Stimulated activated CD4-positive, alpha-beta T cell treated with anti-CD3 and anti-CD28 coated beads, Interleukin-12 subunit alpha, Interleukin-12 subunit beta, amount 100 ng/mL, for 48 hours (primary cell): ENCODE measurements at regions not wholly inside any gene's neighbourhood (a gene's known extent, or its start where the extent isn't known, plus 50 kb on each side); places are given as distances from the start of the nearest gene placed in this dataset.
A peak's percentile ranks its signal among the peaks of the same experiment; 100 is the strongest.
"Not testable (repeated sequence)": the region's sequence is repeated elsewhere in the genome, so short reads cannot be mapped to it uniquely, and the experiment has no call there.

ENCODE experiments used
- DNase-seq, 3 donors: peaks; one replicate each; pipeline ENCODE4 v3.0.0-alpha.2; 2020; ENCODE audit warnings: low read depth in 2 of 3, low spot score in 1 of 3

DNA sequence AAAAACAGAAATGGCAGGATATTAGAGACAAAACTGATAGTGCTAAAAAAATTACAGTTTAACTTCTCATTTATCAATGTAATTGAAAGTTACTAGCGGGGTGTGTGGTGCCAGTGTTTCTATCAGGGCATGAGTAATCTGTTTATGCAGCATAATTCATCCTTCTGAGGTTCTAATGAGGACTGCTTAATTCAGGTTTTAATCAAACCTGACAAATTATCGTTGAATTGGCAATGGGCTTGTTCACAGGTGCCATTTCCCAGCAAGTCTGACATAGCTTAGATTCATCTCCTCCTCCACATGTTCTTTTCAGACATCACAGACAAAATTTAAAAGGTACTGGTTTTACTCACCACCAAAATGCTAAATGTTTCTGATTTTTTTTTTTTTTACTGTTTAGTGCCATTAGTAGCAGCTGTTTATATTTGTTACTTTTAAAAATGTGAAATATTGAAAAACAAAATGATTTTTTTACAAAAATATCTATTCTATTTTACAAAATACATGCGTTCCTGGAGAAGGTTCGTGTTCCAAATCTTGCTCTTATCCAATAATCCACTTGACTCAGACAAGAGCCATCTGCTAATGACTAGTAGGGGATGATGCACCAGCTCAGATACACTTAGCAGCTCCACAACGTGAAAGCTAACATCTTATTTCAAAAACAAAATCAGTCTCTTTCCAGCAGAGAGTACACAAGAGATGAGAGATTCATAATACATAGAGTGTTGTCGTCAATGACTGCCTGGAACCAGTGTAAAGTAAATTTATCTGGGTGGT is 447.7 kb upstream of the DPPA4 start:
- no peak for DNase-seq

DNA sequence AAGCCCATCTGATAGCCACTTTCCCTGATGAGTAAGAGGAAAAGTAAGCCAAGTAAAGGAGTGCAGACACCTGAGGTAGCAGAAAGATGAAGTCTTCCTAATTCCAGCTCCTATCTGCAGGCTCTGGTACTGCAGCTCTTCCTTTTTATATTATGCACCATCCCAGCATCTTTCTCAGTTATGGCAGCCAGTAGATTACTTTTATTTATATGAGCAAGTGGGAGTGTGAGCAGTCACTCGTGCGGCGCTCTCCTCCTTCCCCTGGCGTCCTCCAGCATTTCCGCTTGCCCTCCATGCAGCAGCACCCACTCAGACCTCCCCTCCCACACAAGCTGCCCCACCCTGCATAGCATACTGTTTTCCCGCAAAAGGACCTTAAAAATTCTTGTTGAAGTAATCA is 465.9 kb upstream of the DPPA4 start:
- no peak for DNase-seq

DNA sequence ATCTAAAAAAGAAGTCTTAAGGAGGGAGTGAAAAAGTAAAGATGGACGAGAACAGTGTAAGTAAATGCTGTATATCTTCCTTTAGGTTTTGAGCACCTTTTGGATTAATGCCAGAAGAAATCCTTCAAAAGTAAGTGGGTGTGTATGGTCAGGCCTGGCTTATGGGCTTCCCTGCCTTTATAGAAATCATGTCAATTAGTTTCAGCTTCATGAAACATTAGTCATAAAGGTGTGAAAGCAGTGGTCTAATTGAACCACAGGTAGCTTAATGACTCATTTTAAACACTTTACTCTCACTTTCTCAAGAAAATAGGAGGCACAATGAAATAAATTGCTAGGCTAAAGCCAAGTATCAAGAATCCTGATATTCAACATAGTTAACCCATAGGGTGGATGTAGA is 467.4 kb upstream of the DPPA4 start:
- no peak for DNase-seq

DNA sequence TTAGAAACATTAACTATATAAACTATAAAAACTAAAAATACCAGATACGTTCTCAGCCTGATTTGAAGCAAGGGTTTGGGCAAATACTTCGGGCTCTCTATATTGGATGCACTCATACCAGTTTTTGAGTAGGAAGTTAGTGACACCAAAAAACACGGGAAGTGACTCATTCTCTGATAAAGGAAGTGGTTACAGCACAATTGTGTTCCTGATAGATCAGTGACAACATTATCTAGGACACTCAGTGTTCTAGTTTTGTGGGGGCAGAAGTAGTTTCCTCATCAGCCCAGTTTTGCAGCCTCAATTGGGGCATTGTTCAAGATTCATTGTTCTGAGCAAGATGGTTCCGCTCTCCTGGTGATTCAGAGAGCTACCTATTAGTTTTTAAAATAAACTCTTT is 469.6 kb upstream of the DPPA4 start:
- peak in 2 of 3 donors; percentile 5 to 35 for DNase-seq

DNA sequence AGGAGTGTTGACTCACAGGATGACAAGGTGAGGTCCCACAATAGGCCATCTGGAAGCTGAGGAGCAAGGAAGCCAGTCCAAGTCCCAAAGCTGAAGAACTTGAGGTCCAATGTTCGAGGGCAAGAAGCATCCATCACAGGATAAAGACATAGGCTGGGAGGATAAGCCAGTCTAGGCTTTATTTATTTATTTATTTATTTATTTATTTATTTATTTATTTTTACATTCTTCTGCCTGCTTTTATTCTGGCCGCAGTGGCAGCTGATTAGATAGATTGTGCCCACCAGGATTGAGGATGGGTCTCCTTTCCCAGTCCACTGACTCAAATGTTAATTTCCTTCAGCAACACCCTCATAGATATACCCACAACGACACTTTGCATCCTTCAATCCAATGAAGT is 472.2 kb upstream of the DPPA4 start:
- no peak for DNase-seq

DNA sequence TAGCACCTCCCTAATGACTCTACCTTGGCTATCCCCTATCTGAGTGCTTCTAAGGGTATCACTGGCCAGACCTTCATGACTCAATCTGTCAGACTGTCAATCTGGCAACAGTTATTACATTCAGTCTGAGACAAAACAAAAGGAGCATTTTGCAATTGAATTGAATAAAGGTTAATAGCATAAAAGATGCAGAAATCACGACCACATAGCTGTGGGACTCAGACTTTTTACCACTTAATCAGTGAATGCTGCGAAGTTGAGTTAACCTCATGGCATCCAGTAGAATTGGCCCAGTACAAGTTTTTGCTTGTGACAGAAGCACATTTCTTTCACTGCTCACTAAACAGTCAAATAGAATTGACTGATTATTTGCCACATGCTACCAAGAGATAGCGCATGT is 480.7 kb upstream of the DPPA4 start:
- DNase-seq = no peak

DNA sequence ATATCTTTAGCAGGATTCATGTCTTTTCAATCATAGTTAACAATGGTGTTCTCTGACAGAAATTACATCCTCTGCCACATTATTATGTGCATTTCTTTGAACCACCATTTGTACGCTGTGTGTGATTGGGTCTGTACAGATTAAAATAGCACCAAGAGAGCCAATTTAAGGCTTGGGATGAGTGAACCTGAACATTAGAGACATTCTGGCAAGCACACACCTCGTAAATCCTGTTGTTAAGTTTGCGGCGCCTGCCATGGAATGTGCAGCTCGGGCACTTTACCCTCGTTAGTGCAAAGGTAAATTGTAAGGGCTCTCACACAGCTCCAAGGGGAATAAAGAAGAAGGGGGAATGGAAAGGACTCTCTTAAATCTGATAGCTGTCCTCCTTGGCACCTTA is 482.4 kb upstream of the DPPA4 start:
- DNase-seq = no peak

DNA sequence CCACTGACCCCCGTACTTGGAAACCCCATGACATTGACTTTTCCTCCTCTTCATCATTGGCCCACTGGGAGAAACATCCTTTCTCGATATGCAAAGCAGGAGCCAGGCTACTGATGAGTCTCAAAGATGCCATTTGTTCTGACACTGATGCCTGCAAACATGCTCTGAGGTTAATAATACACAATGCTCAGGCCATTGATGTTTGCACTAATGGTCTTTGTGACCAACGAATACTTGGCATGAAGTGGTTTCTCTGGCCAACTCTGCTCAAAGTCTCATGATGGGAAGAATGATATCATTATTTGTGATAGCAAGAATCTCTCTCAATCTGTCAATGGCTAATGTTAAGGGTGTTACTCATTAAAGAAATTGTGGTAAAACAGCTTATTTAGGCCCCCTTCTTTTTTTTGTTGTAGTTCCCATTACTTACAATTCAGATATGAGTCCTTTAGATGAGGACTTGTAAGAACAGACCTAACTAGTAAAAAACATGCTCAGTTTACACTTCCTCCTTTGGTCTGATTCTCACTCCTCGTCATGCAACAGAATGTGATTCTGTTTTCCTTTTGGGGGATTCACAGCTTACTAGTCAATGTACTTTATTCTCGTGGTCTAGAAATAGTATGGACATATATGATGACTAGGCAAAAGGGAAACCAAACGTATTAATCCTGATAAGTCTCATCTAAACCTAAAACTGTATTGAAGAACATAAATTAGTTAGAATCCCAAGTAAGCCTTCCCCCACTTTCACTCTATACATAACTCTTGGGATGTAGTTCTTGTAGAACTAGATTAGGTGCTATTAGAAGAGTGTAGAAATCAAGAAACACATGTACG is 488.8 kb upstream of the DPPA4 start:
- no peak for DNase-seq

DNA sequence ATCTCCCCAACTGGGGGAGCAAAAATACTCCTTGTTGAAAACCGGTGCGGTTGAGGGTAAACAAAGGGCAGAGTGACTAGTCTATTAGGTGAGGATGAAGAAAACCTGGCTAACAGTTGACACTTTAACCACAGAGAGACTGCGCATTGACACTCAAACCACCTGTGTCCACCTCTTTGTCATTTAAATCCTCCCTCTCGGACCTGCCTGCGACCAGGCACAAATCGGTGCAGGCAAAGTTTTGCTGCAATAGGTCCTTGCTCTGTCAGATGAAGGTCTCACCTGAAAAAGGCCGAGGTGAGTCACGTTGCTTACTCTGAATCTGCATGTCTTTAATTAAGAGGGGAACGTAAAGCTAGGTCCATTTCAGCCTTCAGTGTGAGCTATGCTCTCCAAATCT is 494.1 kb upstream of the DPPA4 start:
- no peak for DNase-seq

DNA sequence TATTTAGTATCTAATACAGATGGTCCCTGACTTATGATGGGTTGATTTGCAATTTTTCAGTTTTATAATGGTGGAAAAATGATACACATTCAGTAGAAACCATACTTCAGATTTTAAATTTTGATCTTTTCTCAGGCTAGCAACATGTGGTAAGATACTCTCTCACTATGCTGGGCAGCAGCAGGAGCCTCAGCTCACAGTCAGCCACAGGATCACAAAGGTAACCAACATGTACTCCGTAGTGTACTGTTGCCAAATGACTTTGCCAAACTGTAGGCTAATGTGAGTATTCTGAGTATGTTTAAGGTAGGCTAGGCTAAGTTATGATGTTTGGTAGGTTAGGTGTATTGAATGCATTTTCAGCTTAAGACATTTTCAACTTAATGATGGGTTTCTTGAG is 498.6 kb upstream of the DPPA4 start:
- no peak for DNase-seq

DNA sequence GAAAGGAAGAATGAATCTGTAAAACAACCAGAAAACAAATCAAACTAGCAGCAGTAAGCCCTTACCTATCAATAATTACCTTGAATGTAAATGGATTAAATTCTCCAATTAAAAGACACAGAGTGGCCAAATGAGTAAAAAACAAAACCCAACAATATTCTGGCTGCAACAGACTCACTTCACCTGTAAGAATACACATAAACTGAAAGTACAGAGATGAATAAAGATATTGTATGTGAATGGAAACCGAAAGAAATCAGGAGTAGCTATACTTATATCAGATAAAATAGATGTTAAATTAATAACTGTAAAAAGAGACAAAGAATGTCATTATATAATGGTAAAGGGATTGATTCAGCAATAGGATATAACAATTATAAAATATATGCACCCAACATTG is 514.5 kb upstream of the DPPA4 start:
- DNase-seq = no peak

DNA sequence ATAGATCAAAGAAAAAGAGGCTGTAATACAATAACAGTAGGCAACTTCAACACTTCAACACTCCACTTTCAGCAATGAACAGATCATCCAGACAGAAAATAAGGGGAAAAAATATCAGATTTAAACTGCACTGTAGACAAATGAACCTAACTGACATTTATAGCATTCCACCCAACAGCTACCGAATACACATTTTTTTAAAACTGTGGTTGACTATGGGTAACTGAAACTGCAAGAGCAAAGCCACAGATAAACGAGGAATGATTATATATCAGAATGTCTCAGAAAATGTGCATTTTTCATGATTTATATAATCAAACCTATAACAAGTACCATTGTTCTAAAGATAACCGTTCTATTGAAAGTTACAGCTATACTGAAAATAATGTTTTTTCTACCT is 514.9 kb upstream of the DPPA4 start:
- DNase-seq = no peak

DNA sequence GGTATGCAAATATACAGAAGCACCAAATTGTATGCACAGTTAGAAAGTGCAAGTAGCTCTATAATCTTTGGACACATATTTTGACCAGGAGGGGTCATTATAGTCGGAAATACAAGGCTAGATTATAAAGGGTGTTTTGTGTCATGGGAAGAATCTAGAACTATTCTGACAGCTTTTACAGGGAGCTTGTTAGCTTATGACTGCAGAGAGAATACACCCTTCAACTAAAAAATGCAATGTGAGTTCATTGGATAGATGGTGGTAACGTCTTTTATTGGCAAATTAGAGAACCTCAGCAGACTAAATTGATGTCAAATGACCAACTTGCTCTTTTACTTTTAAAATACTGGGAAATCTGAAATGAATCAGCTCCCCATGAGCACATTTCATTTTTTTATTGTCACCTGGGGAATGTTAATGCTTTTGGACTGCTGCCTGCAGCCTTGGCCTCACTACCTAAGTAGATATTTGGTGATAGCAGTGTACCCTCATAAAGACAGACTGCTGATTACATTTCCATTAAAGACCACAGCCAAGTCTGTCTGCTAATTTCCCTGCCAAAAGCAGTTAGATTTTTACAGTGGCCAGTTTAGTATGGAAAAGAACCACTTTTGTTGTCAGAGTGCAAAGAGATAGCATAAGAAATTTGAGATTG is 515.9 kb upstream of the DPPA4 start:
- DNase-seq = no peak

DNA sequence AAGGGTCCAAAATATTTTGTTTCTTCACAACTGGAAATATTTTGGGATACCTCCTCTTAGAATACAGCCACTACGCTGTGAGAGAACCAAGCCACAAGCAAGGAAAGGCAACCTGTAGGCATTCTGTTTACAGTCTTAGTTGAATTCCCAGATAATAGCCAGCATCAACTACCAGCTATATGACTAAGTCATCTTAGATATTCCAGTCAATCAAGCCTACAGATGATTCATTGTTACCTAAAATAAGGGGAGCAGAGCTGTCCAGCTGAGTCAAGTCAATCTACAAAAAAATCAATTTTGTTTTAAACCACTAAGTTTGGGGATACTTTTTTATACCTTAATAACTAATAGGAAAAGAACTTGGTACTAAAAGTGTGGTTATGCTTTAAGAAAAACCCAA is 526.4 kb upstream of the DPPA4 start:
- DNase-seq = no peak

DNA sequence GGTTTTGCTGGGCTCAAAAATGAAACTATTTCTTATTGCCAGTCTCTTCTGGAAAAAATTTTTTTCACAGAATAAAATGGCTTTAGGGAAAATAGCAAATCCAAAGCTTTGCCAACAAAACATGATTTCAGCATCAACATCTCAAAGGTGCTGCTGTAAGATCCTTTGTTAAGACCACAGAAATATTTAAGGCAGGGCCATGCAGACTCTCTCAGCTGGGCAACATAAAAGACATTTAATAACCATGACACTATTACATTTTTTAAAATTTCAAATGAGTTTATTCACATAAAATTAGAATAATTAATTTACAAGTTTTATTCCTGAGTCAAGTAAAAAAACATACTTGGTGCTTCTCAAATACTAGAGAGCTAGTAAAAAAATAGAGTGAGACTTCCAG is 527.1 kb upstream of the DPPA4 start:
- no peak for DNase-seq

DNA sequence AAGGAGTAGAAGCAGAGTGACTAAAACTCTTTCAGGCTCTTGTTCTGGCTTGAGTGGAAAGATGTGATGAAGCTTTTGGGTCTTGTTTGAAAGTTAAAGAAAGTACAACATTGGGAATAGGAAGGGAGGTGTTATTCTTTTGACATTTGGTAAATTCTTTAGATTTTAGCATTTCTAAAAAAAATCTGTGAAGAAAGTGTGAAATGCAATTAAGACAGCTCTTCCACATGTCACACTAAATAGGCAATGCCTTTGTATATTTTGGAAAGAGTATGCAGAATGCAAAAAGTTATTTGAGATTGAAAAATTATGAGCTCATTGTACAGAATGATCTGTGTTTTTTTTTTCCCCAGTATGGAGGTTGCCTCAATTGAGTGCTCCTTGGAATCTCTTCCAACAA is 532.2 kb upstream of the DPPA4 start:
- DNase-seq = no peak

DNA sequence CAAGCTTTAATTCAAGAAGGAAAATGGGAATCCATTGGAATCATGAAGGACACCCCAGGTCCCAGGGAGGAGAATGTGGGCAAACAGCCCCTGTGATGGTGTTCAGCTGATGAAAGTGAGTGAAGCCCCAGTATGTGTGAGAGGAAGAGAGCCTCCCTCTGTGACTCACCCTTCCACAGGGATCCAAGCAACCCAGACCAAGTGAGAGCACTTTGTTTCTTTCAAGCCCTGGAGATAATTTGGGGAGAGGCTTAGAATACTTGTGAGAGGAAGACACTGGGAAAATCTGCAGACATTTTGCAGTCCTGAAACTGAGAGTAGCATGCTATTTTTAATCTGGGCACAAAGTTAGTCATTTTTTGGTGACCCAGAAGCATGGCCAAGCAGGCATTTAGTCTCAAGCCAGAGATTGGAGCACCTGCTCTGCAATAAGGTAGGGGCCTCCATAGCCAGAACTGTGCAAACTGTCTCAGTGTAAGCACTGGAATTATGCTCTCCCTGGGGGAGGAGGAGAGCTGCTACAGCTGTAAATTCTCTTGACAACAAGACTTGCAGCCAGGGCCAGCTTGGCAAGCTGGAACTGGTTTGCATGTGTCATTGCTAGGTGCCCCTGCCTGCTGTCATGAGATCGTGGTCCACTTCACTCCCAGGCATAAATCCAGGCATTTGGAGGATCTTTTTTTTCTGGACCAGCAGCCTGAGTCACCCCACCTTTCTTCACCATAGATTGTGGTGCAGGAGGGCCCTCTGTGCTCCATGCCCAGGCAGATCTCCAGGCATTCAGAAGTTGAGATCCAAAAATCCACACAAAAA is 537.8 kb upstream of the DPPA4 start:
- DNase-seq = no peak

DNA sequence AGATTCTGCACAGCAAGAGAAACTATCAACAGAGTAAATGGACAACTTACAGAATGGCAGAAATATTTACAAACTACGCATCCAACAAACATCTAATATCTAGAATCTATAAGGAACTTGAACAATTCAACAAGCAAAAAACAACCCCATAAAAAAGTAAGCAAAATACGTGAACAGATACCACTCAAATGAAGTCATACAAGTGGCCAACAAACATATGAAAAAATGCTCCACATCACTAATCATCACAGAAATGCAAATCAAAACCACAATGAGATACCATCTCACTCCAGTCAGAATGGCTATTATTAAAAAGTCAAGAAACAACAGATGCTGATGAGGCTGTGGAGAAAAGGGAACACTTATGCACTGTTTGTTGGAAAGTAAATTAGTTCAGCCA is 540.3 kb upstream of the DPPA4 start:
- DNase-seq = not testable (repeated sequence)

DNA sequence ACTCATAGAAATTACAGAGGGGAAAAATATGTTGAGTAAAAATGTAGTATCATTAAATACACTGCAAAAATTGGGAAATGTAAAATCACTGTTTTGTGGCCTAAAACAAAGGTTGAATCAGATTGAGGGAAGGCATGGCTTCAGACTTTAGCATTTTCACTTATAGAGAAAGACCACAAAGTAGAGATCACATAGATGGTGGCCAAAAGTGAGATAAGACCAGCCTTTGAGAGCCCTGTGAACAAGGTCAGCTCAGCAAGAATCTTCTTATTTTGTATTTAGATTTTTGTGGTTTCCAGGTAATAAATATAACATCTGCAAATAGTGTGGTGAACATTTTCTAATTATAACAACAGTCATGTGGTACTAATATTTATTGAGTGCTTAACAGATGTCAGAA is 544.8 kb upstream of the DPPA4 start:
- no peak for DNase-seq

DNA sequence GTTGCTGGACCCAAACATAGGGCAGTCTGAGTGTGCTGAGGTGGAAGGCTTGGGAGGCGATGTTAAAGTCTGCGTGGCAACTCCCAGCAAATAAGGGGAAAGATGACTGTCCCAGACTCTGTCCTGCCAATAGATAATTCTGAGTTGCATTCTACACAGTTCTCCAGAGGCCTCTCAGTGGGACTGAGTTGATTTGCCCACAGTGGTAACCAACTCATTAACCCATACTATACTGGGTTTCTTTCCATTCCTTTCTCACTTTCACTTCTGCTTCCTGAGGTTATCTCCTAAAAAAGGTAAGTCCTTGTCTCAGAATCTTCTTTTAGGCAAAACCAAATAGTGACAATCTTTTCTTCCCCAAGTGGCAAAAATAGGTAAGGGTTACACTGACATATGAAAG is 549.9 kb upstream of the DPPA4 start:
- DNase-seq = no peak

DNA sequence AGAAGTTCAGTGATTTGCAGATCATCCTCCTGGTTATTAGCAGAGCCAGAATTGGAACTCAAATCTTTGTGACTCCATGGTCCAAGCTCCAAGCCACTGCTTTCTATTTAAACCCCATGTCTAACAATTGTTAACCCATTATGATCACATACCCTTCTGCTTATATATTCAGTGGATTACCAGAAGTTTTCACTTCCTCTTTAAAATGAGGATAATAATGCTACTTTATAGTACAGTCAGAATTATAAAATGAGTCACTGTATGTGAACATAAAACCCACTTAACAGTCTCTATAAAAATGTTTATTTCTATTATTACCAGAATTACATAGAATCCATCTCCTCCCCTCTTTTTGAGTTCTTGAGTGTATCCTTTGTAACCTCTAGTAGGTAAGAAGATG is 550.7 kb upstream of the DPPA4 start:
- DNase-seq = no peak
